IPS-20b (cell line): ENCODE measurements at regions not wholly inside any gene's neighbourhood (a gene's known extent, or its start where the extent isn't known, plus 50 kb on each side); places are given as distances from the start of the nearest gene placed in this dataset.

Experiments used
- H3K27ac ChIP-seq: one replicate; pipeline ENCODE4 v1.5.1; 2013; ENCODE audit warnings: low read length
- H3K27me3 ChIP-seq: 2 replicates; pipeline ENCODE4 v1.6.1; 2013; ENCODE audit warnings: mild to moderate bottlenecking, low read length, inconsistent platforms; ENCODE audit not compliant: insufficient read depth
- H3K36me3 ChIP-seq: 2 replicates; pipeline ENCODE4 v1.6.1; 2013; ENCODE audit warnings: low read depth, mild to moderate bottlenecking, inconsistent platforms, low read length, moderate library complexity; ENCODE audit not compliant: insufficient read depth
- H3K4me1 ChIP-seq: 2 replicates; pipeline ENCODE4 v1.6.1; 2013; ENCODE audit warnings: mild to moderate bottlenecking, control low read depth, inconsistent platforms, low read length, moderate library complexity; ENCODE audit not compliant: insufficient read depth
- H3K4me3 ChIP-seq: 2 replicates; pipeline ENCODE4 v1.5.1; 2013; ENCODE audit warnings: mild to moderate bottlenecking, low read length, inconsistent platforms
- H3K9ac ChIP-seq: 2 replicates; pipeline ENCODE4 v1.6.1; 2013; ENCODE audit warnings: low read depth, mild to moderate bottlenecking, inconsistent platforms, low read length, moderate library complexity
- H3K9me3 ChIP-seq: 2 replicates; pipeline ENCODE4 v1.6.1; 2013; ENCODE audit warnings: mild to moderate bottlenecking, low read depth, low read length, inconsistent platforms; ENCODE audit not compliant: insufficient read depth

DNA sequence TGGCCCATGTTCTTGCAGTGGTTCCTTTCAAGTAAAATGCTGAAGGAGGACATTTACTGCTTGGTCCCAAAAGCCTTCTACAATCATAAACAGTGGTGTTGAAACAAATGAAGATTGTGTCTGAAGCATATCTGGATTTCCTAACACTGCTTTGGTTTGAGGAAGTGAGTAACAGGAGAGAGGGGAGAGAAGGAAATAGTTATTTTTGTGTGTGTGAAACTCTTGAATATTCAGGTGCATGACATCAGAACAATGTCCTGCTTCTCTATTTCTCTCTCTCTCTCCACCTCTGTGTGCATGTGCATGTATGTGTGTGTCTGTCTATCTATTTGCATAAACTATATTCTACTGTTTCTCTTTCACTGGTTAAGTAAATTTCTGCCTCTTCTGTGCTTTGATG, 61.4 kb upstream of the TNFSF18 start:
- Histone ChIP-seq H3K36me3 (no peaks in the 10 kb centered on the region), H3K9ac (no peak overlapping the region), H3K9me3 (peaks cover 8% of the 10 kb centered on the region; the same call in 1 of the 2 replicates), H3K27me3 (no peaks in the 10 kb centered on the region), H3K4me1 (no peaks in the 10 kb centered on the region), H3K4me3 (no peak overlapping the region), H3K27ac (no peak overlapping the region)

DNA sequence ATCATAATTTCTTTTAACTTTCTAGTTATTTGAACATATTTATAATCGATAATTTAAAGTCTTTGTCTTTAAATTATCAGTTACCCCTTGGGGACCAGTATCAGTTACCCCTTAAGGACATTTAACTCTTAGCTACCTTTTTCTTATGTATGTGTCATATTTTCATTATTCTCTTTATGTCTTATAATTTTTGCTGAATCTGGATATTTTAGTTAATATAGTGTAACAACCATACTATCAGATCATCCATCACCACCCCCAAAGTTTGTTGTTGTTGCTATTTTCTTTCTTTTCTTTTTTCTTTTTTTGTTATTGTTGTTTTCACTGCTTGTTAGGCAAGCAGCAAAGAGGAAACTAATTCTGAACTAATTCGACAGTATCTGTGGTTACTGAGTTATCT, 57.0 kb upstream of the TNFSF18 start:
- Histone ChIP-seq H3K36me3 (no peaks in the 10 kb centered on the region), H3K27ac (no peak overlapping the region), H3K9me3 (peaks cover 8% of the 10 kb centered on the region; the same call in 1 of the 2 replicates), H3K27me3 (no peaks in the 10 kb centered on the region), H3K4me1 (no peaks in the 10 kb centered on the region), H3K4me3 (no peak overlapping the region), H3K9ac (no peak overlapping the region)

DNA sequence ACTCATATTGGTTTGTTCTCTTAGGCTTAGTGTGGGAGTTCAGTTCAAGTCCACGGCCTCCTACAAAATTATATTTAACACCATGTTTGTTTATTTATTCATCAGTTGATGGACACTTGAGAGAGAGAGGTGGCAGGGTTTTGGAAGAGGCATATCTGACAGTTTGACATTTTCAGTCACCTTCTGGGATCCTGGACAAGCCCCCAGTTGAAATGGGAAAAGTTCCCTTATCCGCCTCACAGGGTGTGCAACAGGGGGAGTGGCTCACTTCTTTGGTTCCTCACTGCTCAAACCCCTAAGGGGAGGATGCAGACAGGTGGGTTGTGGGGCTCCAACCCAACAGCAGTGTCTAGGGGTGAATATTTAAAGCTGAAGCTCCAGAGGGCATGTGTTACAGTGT, 52.3 kb upstream of the TNFSF18 start:
- peaks cover under 1% of the 10 kb centered on the region; the same call in 1 of the 2 replicates for H3K9me3 ChIP-seq
- no peak overlapping the region for H3K4me3 ChIP-seq
- H3K36me3 ChIP-seq, result no peaks in the 10 kb centered on the region
- H3K9ac ChIP-seq, result no peak overlapping the region
- no peak overlapping the region for H3K27ac ChIP-seq
- H3K27me3 ChIP-seq, result no peaks in the 10 kb centered on the region
- no peaks in the 10 kb centered on the region for H3K4me1 ChIP-seq

DNA sequence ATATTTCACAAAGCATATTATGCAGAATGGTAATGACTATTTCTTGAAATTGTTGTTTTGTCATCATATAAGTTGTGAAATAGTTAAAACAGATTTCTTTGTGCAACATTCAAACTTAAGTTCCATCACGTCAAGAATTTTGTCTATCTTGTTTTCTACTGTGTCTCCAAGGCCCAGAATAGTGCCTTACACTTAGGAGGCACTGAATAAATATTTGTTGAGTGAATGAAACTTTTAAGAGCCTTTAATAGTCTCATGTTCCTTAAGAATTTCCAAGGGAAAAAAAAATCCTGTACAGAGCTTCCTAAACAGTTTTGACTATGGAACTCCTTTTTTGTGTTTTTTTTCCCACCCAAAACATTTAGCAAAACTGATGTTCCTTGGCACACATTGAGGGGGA, 50.8 kb upstream of the TNFSF18 start:
- Histone ChIP-seq H3K27ac (no peak overlapping the region), H3K9ac (no peak overlapping the region), H3K4me1 (no peaks in the 10 kb centered on the region), H3K27me3 (no peaks in the 10 kb centered on the region), H3K36me3 (no peaks in the 10 kb centered on the region), H3K9me3 (no peaks in the 10 kb centered on the region; the same call in 1 of the 2 replicates), H3K4me3 (no peak overlapping the region)

DNA sequence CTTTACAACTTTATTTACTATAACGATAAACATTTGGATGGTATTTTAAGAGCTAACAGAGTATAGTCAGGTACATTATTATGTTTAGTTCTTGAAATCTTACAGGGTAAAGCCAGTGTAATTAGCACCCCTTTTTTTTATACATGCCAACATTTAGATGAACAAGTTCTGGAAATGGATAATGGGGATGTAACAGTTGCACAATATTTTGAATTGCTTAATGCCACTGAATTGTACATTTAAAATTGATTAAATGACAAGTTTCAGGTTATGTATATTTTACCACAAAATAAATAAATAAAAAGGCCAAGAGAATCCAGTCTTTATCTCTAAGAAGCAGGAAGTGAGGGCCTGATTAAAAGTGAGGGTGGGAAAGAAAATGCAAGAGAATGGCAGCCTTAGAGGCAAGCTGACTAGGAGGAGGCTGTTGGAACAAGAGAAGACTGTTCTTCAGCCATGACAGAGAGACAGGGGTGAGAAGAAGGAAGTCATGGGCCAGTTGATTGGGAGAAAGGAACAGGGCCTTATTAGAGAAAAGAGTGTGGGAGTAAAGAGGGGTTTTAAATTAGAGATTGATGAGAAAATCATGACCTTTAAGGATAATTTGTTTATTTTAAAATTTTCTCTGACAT, 49.9 kb upstream of the TNFSF18 start:
- H3K9me3 ChIP-seq, result no peaks in the 10 kb centered on the region; the same call in 1 of the 2 replicates
- H3K27ac ChIP-seq, result no peak overlapping the region
- no peaks in the 10 kb centered on the region for H3K4me1 ChIP-seq
- no peak overlapping the region for H3K9ac ChIP-seq
- H3K36me3 ChIP-seq, result no peaks in the 10 kb centered on the region
- H3K4me3 ChIP-seq, result no peak overlapping the region
- no peaks in the 10 kb centered on the region for H3K27me3 ChIP-seq
